HepG2 (cell line): ENCODE measurements at regions not wholly inside any gene's neighbourhood (a gene's known extent, or its start where the extent isn't known, plus 50 kb on each side); places are given as distances from the start of the nearest gene placed in this dataset.

Source experiments
- ATAC-seq: fragments of 200-7000 bp; cut with Tn5 transposase; 3 replicates; pipeline ENCODE4 v1.9.1; 2020; ENCODE audit warnings: mild to moderate bottlenecking, moderate library complexity
- BruUV-seq: library from RNA; stranded (reverse); fragments of 400-500 nt; replicated peaks from 2 replicates; lab custom pipeline; 2021; lab: Mats Ljungman, UMichigan
- CTCF ChIA-PET: fragments of 300-600 bp; formaldehyde crosslinking; extraction: SDS; loops from one replicate; lab custom pipeline; 2021; ENCODE audit warnings: low total read pairs, inconsistent platforms, low intra/inter-chr PET ratio; lab: Yijun Ruan, JAX
- POLR2A ChIA-PET: fragments of 350-600 bp; sonication (Branson Sonifier 250); formaldehyde crosslinking; loops from one replicate; lab custom pipeline; 2020; ENCODE audit warnings: antibody characterized with exemption, inconsistent platforms; lab: Yijun Ruan, JAX
- DNase-seq: peaks from one replicate; pipeline ENCODE4 v3.0.0-alpha.2; 2015; ENCODE audit warnings: low spot score
- FAIRE-seq: peaks from 3 replicates; lab custom pipeline; 2011; peaks lifted over from hg19 to GRCh38; lab: Jason Lieb, UNC
- H2AFZ ChIP-seq: one replicate; pipeline ENCODE4 v1.6.1; 2011; ENCODE audit warnings: low read length, inconsistent platforms
- H3K27ac ChIP-seq: fragments of 300-600 bp; 3 replicates; pipeline ENCODE4 v1.8.0; 2011; ENCODE audit warnings: mixed run types, mild to moderate bottlenecking, mixed read lengths, low read length, inconsistent platforms; ENCODE audit not compliant: insufficient read depth; ENCODE audit errors: extremely low read length
- H3K27me3 ChIP-seq, 2 experiments: fragments of 200-600 bp in 1 of 2; 2 replicates in 1 of 2; 3 replicates in 1 of 2; pipeline versions ENCODE4 v1.6.0 to v1.8.0; 2011; ENCODE audit warnings: low read length in 2 of 2, mild to moderate bottlenecking in 2 of 2, moderate library complexity in 2 of 2, inconsistent platforms in 1 of 2; ENCODE audit not compliant: insufficient read depth in 2 of 2, control insufficient read depth in 1 of 2
- H3K36me3 ChIP-seq, 2 experiments: fragments of 200-600 bp in 1 of 2; replicated peaks in 1 of 2; 2 replicates in 1 of 2; 3 replicates in 1 of 2; pipeline versions ENCODE4 v1.5.1 to v1.8.0; 2011; ENCODE audit warnings: low read length in 2 of 2, inconsistent platforms in 1 of 2; ENCODE audit not compliant: insufficient read depth in 2 of 2, control insufficient read depth in 1 of 2
- H3K4me1 ChIP-seq: 2 replicates; pipeline ENCODE4 v1.5.1; 2012; ENCODE audit warnings: low read length, inconsistent platforms; ENCODE audit not compliant: insufficient read depth
- H3K4me2 ChIP-seq: 2 replicates; pipeline ENCODE4 v1.6.0; 2011; ENCODE audit warnings: low read depth, low read length, inconsistent platforms
- H3K4me3 ChIP-seq, 3 experiments: fragments of 200-600 bp in 1 of 3; sonication (generic), shearing (Covaris generic) in 1 of 3; replicated peaks in 1 of 3; 2 replicates each; pipeline ENCODE4 v1.5.1; 2011 to 2016; ENCODE audit warnings: low read length in 3 of 3, inconsistent platforms in 2 of 3, low read depth in 2 of 3, mild to moderate bottlenecking in 2 of 3, control low read depth in 1 of 3, mixed read lengths in 1 of 3; ENCODE audit not compliant: insufficient read depth in 1 of 3
- H3K79me2 ChIP-seq: one replicate; pipeline ENCODE4 v1.6.1; 2011; ENCODE audit warnings: low read length, inconsistent platforms; ENCODE audit not compliant: insufficient read depth
- H3K9ac ChIP-seq: 2 replicates; pipeline ENCODE4 v1.6.0; 2011; ENCODE audit warnings: mild to moderate bottlenecking, low read depth, low read length, inconsistent platforms; ENCODE audit not compliant: insufficient read depth
- H3K9me3 ChIP-seq: 2 replicates; pipeline ENCODE4 v1.5.1; 2012; ENCODE audit warnings: mild to moderate bottlenecking, low read length
- H4K20me1 ChIP-seq: 2 replicates; pipeline ENCODE4 v1.6.0; 2011; ENCODE audit warnings: inconsistent platforms, mild to moderate bottlenecking, low read length, moderate library complexity; ENCODE audit not compliant: insufficient read depth
- AKAP8 ChIP-seq: sonication (generic); formaldehyde crosslinking; IDR thresholded peaks from 2 replicates; pipeline ENCODE4 v1.5.1; 2020; ENCODE audit warnings: mild to moderate bottlenecking, missing genetic modification reagents
- CREB1 ChIP-seq, 2 experiments: fragments of 450-650 bp in 1 of 2; IDR thresholded peaks; 2 replicates each; pipeline ENCODE4 v1.6.1; 2016 to 2017; ENCODE audit warnings: control low read depth in 1 of 2, mild to moderate bottlenecking in 1 of 2, missing compliant biosample characterization in 1 of 2, missing genetic modification characterization in 1 of 2
- GTF3A ChIP-seq: sonication (generic); formaldehyde crosslinking; conservative IDR thresholded peaks from 2 replicates; pipeline ENCODE4 v1.4.0; 2020; ENCODE audit warnings: mild to moderate bottlenecking, missing genetic modification reagents
- HES4 ChIP-seq: sonication (generic); formaldehyde crosslinking; IDR thresholded peaks from 2 replicates; pipeline ENCODE4 v1.9.0; 2021; ENCODE audit warnings: mild to moderate bottlenecking, missing genetic modification reagents, borderline replicate concordance
- MLX ChIP-seq: IDR thresholded peaks from 2 replicates; pipeline ENCODE4 v1.6.1; 2016
- MTA3 ChIP-seq: sonication (generic); formaldehyde crosslinking; IDR thresholded peaks from 2 replicates; pipeline ENCODE4 v1.4.0; 2020; ENCODE audit warnings: missing genetic modification reagents
- ONECUT2 ChIP-seq: sonication (generic); formaldehyde crosslinking; IDR thresholded peaks from 2 replicates; pipeline ENCODE4 v1.4.0; 2020; ENCODE audit warnings: missing genetic modification reagents
- RBM39 ChIP-seq: fragments of 200-400 bp; formaldehyde crosslinking; IDR thresholded peaks from one replicate; pipeline ENCODE4 v1.6.1; 2018; ENCODE audit warnings: antibody characterized with exemption, mild to moderate bottlenecking, low read depth, low read length; ENCODE audit not compliant: poor library complexity, severe bottlenecking
- SMAD3 ChIP-seq: sonication (generic); formaldehyde crosslinking; IDR thresholded peaks from 2 replicates; pipeline ENCODE4 v1.4.0; 2020; ENCODE audit warnings: missing genetic modification reagents
- TARDBP ChIP-seq: sonication (generic); formaldehyde crosslinking; IDR thresholded peaks from 2 replicates; pipeline ENCODE4 v1.8.0; 2022; ENCODE audit warnings: mild to moderate bottlenecking, missing genetic modification reagents
- ZNF24 ChIP-seq: fragments of 450-650 bp; IDR thresholded peaks from 2 replicates; pipeline ENCODE4 v1.6.1; 2017; ENCODE audit warnings: antibody characterized with exemption, mild to moderate bottlenecking
- ZNF660 ChIP-seq: sonication (generic); formaldehyde crosslinking; IDR thresholded peaks from 2 replicates; pipeline ENCODE4 v1.5.1; 2020; ENCODE audit warnings: mild to moderate bottlenecking, low read depth, missing genetic modification reagents, borderline replicate concordance
- ZNF850 ChIP-seq: sonication (generic); formaldehyde crosslinking; conservative IDR thresholded peaks from 2 replicates; pipeline ENCODE4 v1.9.0; 2021; ENCODE audit warnings: mild to moderate bottlenecking, missing genetic modification reagents
- ZNF891 ChIP-seq: sonication (generic); formaldehyde crosslinking; IDR thresholded peaks from 2 replicates; pipeline ENCODE4 v1.5.0; 2020; ENCODE audit warnings: mild to moderate bottlenecking, missing genetic modification reagents
- WGBS: methylation state at CpG from one replicate; pipeline ENCODE4 v1.1.6; 2017; ENCODE audit warnings: low lambda C conversion rate; 5-methylcytosine and 5-hydroxymethylcytosine counted together
- in situ Hi-C: cut with HindIII; loops from 2 replicates; pipeline ENCODE4 v1.10.0; 2017; ENCODE audit warnings: low pct_unique_long_range_greater_than_20kb; ENCODE audit not compliant: extremely low pct_ligation_motif_present
- intact Hi-C: fragments of 100-400 bp; cut with micrococcal nuclease; formaldehyde crosslinking; loops from one replicate; pipeline ENCODE4 v1.10.0; 2022; ENCODE audit not compliant: unreplicated experiment
- TF ChIP-seq, protein P1 (sequence below): sonication (generic); formaldehyde crosslinking; conservative IDR thresholded peaks from 2 replicates; pipeline ENCODE4 v1.4.0; 2020; ENCODE audit warnings: missing genetic modification reagents
- TF ChIP-seq, protein P2 (sequence below): sonication (generic); formaldehyde crosslinking; IDR thresholded peaks from 2 replicates; pipeline ENCODE4 v1.8.0; 2022; ENCODE audit warnings: mild to moderate bottlenecking, missing genetic modification reagents, moderate library complexity

DNA sequence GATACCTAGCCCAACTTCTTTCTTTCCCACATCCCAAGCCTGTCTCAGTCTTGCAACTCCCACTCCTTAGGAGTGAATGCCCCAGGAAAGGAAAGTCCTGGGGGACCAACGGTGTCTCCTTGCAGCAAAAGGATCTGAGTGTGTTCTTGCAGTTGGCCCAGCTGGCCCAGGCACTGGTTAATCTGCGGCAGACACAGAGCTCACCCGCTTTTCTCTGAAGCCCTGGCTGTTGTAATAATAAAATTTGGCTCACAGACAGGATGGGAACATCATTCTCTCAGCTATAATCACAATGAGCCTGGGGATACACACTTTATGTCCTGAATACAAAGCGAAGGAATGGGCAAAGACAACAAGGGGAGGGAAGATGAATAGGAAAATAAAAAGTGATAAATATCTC is 185.6 kb upstream of the ADRA1D start:
- Histone ChIP-seq H3K4me1 (no peaks in the 10 kb centered on the region), H3K27ac (no peak overlapping the region), H2AFZ (no peak overlapping the region), H4K20me1 (no peaks in the 10 kb centered on the region), H3K4me3 (no peak overlapping the region), H3K79me2 (no peaks in the 10 kb centered on the region), H3K36me3 (no peaks in the 10 kb centered on the region), H3K27me3 (peaks cover 3 to 40% of the 10 kb centered on the region in 2 experiments; a peak in 3 of 5 replicates), H3K4me2 (no peak overlapping the region), H3K9ac (no peak overlapping the region), H3K9me3 (no peaks in the 10 kb centered on the region)
- POLR2A ChIA-PET = no interaction called here
- WGBS = 2% methylated on average over 4 of the region's 4 CpGs
- intact Hi-C loops (no loop called here), in situ Hi-C loops (no loop called here)
- no TSS peak for BruUV-seq
- CTCF ChIA-PET = no interaction called here
- FAIRE-seq (no peak), DNase-seq (no peak), ATAC-seq (no peak)
- TF ChIP-seq, protein P1, sequence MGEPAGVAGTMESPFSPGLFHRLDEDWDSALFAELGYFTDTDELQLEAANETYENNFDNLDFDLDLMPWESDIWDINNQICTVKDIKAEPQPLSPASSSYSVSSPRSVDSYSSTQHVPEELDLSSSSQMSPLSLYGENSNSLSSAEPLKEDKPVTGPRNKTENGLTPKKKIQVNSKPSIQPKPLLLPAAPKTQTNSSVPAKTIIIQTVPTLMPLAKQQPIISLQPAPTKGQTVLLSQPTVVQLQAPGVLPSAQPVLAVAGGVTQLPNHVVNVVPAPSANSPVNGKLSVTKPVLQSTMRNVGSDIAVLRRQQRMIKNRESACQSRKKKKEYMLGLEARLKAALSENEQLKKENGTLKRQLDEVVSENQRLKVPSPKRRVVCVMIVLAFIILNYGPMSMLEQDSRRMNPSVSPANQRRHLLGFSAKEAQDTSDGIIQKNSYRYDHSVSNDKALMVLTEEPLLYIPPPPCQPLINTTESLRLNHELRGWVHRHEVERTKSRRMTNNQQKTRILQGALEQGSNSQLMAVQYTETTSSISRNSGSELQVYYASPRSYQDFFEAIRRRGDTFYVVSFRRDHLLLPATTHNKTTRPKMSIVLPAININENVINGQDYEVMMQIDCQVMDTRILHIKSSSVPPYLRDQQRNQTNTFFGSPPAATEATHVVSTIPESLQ = no peak
- TF ChIP-seq HES4 (CRISPR knock-in tag) = no peak
- no peak for TF ChIP-seq ZNF891 (CRISPR knock-in tag)
- no peak for TF ChIP-seq ZNF24
- no peak for TF ChIP-seq RBM39
- TF ChIP-seq CREB1 (IDR thresholded peaks at IDR 0.05) = no peak
- no peak for TF ChIP-seq CREB1 (CRISPR knock-in tag; IDR thresholded peaks at IDR 0.05)
- TF ChIP-seq MTA3 = no peak
- TF ChIP-seq, protein P2, sequence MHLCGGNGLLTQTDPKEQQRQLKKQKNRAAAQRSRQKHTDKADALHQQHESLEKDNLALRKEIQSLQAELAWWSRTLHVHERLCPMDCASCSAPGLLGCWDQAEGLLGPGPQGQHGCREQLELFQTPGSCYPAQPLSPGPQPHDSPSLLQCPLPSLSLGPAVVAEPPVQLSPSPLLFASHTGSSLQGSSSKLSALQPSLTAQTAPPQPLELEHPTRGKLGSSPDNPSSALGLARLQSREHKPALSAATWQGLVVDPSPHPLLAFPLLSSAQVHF = no peak
- TF ChIP-seq ZNF850 (CRISPR knock-in tag) = no peak
- no peak for TF ChIP-seq MLX (CRISPR knock-in tag)
- no peak for TF ChIP-seq ZNF660 (CRISPR knock-in tag)
- no peak for TF ChIP-seq AKAP8 (CRISPR knock-in tag)
- no peak for TF ChIP-seq GTF3A (CRISPR knock-in tag)
- no peak for TF ChIP-seq TARDBP (CRISPR knock-in tag)
- no peak for TF ChIP-seq ONECUT2 (CRISPR knock-in tag)
- TF ChIP-seq SMAD3 = no peak
